ENCODE measurements at regions not wholly inside any gene's neighbourhood (a gene's known extent, or its start where the extent isn't known, plus 50 kb on each side); places are given as distances from the start of the nearest gene placed in this dataset.
"Not testable (repeated sequence)": the region's sequence is repeated elsewhere in the genome, so short reads cannot be mapped to it uniquely, and the experiment has no call there.

- no peak for DNase-seq
Measured at GRCh38 chr3:84277562-84278224, 681.1 kb upstream of the CADM2 start.

- no peak for DNase-seq
Measured at GRCh38 chr3:84292128-84292527, 666.7 kb upstream of the CADM2 start.

- no peak for DNase-seq
Measured at GRCh38 chr3:84299329-84299728, 659.5 kb upstream of the CADM2 start.

GRCh38 chr3:84304214-84304613, 654.6 kb upstream of the CADM2 start:
- DNase-seq: no peak

GRCh38 chr3:84307339-84307738, 651.5 kb upstream of the CADM2 start:
- DNase-seq: no peak

GRCh38 chr3:84308379-84308778, 650.4 kb upstream of the CADM2 start:
- DNase-seq: no peak

- no peak for DNase-seq
Measured at GRCh38 chr3:84318273-84318809, 640.4 kb upstream of the CADM2 start.

GRCh38 chr3:84365563-84366278, 593.1 kb upstream of the CADM2 start:
- not testable (repeated sequence) for DNase-seq

Measured in fibroblast of upper back skin (primary cell).